Astrocyte of the hippocampus (primary cell): ENCODE measurements at regions not wholly inside any gene's neighbourhood (a gene's known extent, or its start where the extent isn't known, plus 50 kb on each side); places are given as distances from the start of the nearest gene placed in this dataset.

Source experiments
- DNase-seq: peaks from one replicate; pipeline ENCODE4 v3.0.0; 2011; ENCODE audit warnings: low read depth, low spot score

DNA sequence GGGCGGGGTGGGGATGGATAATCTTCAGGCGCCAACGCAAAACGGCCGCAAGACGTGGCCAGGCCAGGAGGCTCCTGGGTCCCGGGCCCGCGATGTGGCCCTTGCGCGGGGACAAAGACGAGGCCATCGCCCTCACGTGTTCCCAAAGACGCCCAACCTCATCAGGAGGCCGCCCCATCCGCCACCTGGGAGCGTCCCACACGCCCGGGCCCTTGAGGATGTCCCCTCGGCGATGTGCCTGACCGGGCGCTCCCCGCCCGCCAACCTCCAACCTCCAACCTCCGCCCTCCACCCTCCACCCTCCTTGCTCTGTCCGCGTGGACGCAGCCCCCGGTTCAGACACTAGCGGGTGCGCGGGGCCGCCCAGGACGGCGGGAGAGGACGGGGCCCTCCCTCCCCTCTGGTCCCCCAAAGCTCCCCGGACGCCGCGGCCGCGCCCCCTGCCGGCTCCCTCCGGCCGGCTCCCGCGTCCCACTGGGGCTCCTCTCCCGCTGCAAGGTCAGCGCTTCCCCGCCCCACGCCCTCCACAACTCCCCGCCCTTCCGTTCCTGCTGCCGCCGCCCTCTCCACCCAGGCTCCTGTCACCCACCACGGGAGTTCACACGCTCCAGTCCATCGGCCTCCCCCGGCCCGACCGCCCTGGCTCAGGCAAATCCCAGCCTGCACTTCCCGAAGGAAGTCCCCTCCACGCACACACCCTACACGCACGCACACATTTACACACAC is 250.8 kb upstream of the RPL38 start:
- peak; percentile 27 for DNase-seq

DNA sequence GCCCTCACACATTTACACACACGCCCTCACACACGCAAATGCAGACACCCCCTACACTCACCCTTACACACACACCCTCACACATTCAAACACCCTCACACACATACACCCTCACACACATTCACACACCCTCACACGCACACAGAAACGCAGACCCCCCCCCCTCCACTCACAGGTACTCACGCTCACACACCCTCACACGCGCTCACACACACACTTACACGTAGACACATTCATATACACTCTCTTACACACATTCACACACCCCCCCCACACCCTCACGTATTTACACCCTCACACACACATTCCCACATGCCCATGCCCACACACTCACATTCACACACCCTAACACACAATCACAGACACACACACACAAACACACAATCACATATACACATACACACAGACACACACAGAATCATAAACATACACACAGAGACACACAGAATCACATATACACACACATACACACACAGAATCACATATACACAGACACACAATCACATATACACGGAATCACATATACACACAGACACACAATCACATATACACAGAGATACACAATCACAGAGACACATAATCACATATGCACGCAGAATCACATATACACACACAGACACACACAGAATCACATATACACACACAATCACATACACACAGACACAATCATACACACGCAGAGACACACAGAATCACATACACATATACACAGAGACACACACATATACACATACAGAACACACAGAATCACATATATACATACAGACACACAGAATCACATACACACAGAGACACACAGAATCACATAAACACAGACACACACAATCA is 250.1 kb upstream of the RPL38 start:
- no peak for DNase-seq

DNA sequence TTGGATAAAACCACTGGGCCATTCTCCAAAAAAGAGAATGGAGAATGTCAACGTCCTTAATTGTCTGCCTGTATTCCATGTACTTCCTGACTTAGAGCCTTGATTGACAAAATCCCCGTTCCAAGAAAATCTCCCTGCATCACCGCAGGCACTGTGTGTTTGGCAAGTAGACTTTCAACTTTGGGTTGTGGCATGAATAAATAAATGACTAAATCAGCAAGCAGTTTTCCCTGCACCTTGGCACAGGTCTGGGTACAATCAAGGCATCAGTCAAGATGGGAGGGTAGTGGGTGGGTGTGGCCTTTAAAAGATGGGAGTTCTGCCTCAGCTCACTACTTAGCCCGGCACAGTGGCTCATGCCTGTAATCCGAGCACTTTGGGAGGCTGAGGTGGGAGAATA is 248.5 kb upstream of the RPL38 start:
- DNase-seq = no peak

DNA sequence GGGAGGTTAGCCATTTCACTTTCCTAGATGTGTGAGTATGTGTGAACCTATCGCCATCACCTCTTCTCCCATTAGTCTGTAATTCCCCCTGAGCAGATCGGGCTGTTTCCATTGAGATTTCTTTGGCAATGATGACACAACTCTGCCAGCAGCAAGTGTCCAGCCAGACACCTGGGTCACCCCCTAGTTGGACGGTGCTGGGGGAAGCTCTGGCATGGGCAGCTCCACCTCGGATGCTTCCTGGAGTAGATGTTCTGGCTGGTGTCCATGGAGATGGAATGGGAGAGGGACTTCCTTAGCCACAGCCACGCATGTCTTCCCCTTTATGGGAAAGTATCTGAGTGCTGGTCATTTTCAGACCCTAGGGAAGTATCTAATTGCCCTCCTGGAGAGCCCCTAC is 247.9 kb upstream of the RPL38 start:
- no peak for DNase-seq

DNA sequence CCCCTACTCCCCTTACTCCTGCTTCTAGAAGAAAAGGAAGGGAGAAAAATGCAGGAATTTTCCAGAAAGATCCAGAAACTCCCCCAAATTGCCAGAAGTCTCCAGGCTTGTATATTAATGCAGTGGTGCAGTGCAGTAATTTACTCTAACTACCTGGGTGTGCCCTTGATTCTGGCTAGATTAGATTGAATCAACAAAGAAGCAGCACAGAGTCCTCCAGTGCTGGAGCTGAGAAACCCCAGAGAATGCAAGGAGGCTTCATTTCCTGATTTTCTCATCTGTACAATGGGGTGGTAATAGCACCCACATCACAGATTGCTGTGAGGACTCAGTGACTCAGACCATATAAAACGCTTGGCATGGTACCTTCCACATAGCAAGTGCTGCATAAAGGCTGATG is 247.3 kb upstream of the RPL38 start:
- DNase-seq = no peak

DNA sequence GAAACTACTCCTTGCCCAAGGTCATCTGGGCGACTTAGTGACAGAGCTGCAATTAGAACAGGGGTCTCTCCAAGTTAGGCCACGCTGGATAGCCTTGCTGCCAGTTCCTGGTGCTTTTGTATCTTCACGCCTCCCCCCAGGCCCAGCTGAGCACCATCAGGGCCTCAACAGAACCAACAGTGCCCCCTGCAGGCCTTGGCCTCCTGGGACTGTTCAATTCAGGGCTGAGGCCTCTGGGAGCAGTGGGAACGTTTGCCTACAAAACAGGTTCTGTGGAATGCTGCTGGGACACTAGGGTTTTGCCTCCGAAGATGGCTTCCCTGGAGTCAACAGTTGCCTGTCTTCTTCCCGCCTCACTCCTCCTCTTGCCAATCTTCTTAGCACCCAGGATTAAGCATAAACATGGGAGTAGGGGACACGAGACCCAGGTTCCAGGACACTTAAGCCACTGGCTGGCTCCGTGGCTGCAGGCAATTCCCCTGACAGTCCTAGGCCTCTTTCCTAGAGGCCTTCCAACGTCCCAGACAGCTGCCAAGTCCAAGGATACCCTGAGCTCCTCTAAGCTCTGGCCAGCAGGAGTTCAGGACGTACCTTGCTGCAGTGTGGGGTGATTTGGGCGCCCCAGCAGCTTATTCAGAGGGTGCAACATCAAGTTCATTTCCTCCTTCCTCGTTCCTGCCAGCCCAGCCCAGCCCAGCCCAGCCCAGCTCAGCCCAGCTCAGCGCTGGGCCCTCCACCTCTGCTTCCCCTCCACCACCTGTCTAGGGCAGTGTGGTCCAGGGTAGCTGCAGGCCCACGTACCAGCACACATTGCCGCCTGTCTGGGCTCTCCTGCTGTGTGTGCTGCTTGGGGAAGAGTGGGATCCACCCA is 246.6 kb upstream of the RPL38 start:
- DNase-seq = peak; percentile 26

DNA sequence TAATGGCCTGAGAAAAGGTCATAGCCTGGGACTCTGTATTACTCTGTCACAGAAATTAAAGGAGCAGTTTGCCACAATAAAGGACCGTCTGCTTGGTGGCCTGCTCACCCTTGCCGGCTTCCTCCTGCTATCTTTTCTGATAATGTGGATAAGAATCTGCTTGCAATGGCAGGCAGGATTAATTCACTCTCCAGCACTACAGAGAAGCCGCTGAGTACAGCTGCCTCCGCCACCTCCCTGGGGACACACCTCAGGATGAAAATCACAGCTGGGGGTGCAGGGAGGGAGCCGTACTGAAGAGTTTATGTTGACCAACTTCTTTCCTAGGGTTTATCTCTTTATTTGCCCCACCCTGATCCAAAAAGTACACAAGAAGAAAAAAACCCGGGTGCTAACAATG is 245.9 kb upstream of the RPL38 start:
- DNase-seq = no peak

DNA sequence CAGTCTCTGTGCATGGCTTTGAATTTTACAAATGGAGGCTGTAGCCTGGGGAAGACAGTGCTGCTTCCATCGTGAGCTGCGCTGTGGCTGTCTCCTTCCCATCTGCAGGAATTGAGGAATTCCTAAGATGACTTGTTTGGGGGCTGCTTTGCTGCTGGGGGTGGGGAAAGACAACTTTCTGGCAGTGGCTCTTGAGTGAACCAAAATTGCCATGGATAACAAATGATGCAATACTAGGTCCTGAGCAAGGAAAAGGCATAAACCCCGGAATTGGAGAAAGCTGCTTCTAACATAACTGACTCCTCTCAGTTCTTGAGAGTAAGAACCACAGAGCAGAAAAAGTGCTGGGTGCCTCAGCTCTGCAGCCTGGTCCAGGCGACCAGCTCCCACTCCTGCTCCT is 245.0 kb upstream of the RPL38 start:
- no peak for DNase-seq

DNA sequence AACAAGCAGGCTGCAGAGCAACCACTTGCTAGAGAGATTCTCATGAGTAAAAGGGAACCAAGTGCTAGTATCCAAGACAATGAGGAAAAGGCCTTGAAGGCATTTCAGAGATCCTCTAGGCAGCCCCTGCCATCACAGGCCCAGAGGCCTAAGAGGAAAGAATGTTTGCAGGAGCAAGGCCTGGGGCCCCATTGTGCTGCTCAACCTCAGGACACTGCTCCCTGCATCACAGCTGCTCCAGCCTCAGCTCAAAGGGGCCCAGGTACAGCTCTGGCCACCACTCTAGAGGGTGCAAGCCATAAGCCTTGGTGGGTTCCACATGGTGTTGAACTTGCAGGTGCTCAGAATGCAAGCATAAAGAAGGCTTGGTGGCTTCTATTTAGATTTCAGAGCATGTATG is 243.0 kb upstream of the RPL38 start:
- no peak for DNase-seq

DNA sequence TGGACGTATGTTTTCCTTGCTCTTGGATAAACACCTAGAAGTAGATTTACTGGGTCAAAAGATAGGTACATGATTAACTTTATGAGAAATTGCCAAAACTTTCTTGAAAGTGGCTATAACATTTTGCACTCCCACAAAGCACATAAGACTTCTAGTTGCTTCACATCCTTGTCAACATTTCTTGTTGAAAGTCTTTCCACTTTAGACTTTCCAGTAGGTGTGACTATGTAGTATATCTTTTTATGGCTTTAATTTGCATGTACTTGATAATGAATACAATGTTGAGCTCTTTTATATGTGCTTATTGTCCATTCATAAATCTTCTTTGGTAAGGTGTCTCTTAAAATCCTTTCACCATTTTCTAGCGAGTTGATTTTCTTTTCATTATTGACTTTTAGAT is 241.2 kb upstream of the RPL38 start:
- DNase-seq = no peak

DNA sequence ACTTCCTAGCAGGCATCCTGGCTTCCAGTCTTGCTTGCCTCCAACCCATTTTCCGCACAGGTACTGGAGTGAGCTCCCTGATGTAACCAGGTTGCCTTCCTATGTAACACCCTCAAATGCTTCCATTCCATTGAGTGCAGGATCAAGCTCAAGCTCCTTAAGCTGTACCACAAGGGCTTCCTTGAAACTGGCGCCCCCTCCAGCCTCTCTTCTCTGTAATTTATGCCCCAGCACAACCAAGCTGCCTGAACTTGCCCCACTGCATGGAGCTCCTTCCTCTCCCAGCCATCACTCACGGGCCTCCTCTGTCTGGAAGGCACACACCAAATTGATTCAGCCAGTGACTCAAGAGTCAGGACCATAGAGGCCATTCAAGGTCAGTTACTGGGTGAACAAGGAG is 234.8 kb upstream of the RPL38 start:
- DNase-seq = no peak

DNA sequence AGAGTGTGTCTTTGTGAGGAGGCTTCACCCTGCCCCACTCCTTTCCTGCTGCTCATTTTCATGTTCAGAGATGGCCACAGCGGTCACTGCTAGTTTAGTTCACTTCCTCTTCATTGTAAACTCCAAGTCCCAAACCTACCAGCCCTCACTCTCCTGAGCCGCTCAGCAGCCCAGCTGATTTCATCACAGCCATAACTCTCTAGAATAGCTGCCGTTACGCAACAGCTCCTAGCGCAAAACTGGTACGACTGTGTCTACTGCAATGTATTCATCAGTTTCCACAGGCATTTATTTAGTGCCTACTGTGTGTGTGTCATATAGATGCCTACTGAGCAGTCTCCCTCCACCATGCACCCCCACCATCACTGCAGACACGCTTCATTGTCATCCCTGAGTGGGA is 233.5 kb upstream of the RPL38 start:
- no peak for DNase-seq

DNA sequence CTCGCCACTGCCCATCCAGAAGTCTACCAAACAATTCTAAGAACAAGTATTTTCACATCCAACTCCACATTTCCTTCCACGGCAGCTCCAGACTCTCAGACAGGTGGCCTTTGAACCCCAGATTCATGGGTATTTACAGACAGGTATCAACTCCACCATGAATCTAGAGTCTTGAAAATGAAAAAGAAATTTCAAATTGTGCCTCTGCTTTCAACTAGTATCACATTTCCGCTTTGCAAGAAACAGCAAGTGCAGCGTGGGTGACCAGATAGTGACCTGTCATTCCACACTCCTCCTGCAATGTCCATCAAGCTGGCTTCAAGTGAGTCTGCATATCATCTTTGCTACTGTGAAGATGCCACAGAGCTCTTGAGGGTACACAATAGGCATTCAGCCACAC is 232.4 kb upstream of the RPL38 start:
- DNase-seq = no peak

DNA sequence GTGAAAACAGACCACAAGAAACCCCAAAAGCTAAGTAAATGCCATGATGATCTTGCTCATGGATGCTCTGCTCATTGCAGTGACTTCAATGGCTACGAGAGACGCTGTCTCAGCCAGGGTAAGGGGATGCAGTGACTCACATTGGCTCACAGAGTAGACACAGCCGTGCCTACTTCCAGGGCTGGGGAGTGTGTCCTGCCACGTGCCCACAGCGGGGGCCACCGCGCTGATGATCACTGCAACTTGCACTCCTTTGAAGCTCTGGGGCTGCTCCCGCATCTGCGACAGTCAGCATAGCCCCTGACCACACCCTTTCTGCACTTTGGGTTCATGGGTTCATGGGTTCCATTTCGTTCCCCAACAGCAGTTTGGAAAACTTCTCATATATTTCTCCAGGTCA is 231.4 kb upstream of the RPL38 start:
- no peak for DNase-seq

DNA sequence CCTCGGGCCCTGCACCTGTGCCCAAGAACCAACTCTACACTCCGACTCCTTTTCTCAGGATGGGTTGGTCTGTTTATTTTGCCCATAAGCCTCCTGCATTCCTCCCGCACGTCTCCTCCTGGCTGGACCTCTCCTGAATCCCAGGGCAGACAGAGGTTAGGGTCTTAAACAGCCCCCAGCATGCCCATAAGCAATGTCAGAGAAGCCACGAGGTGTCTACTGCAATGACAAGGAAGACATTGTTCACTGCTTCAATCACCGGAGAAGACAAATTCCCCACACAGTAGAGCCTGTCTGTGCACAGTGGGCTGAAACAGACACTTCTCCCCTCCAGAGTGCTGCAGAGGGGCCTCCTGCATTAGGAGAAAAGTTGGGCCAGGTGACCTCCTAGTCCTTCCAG is 230.6 kb upstream of the RPL38 start:
- DNase-seq = no peak

DNA sequence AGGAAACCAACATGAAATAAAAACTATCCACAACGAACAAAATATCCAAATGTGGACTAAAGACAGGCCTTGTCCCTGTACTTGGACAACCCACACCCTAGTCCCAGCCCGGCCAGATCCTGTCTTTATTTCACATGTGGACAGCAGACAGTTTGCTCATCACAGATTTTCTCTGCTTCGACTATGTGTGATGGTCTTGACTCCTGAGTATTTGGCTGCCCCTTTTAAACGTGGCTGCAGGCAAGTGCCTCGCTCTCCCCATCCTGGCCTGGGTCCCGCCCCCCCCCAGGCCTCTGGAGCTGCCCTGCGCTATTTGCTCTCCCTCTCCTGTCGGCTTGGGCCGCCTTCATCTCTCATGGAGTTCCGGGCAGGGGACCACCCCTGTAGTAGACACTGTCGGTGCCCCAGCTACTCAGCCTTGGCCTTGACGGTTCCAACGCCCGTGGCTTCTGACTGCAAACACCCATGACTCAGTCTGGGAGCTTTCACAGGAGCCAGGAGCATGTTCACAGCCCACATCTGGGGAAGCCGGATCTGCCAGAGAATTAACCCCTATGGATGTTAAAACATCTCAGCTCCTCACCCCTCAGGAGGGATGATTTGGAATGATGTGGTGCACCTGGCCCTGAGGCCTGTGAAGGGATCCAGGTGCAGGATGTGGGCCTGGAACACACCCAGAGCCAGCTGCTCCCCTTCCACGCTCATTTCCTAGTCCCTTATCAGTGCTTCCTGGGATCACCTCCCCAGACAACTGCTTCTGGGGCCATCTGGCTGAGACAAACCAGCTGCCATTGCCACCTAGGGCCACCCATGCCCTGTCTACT is 229.7 kb upstream of the RPL38 start:
- no peak for DNase-seq

DNA sequence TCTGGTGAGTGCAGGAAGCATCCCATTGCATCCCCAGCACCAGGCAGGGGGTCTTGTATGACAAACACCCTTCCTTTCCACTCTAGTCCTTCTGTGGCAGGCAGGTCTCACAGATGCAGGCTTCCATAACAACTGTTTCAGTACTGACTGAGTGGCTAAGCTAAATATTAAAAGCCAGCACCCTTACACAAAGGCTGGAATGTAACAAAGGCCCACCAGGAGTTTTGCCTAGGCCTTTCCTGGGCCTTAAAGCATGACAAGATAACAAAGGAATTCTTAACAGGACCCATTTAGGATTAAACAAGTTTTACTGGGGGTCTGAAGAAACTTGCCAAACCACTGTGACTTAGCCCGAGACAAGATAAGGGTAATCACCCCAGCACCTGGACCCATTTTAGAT is 228.9 kb upstream of the RPL38 start:
- DNase-seq = no peak

DNA sequence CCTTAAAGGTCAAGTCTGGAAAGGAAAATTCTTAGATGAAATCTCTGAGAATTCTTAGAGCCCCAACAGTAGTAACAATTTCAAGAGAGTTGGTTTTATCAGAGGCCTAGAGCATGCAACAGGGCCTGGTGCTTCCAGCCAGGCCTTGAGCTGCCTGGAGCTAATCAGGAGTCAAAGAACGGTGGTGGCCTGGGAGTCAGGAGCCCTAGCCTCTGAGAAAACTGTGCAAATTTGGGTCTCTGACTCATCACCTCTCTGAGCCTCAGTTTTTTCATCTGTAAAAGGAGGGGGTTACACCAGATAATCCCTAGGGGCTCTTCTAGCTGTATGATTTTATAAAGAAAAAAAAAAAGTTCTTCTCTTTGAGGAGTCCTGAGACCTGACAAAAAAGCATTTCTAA is 227.3 kb upstream of the RPL38 start:
- no peak for DNase-seq

DNA sequence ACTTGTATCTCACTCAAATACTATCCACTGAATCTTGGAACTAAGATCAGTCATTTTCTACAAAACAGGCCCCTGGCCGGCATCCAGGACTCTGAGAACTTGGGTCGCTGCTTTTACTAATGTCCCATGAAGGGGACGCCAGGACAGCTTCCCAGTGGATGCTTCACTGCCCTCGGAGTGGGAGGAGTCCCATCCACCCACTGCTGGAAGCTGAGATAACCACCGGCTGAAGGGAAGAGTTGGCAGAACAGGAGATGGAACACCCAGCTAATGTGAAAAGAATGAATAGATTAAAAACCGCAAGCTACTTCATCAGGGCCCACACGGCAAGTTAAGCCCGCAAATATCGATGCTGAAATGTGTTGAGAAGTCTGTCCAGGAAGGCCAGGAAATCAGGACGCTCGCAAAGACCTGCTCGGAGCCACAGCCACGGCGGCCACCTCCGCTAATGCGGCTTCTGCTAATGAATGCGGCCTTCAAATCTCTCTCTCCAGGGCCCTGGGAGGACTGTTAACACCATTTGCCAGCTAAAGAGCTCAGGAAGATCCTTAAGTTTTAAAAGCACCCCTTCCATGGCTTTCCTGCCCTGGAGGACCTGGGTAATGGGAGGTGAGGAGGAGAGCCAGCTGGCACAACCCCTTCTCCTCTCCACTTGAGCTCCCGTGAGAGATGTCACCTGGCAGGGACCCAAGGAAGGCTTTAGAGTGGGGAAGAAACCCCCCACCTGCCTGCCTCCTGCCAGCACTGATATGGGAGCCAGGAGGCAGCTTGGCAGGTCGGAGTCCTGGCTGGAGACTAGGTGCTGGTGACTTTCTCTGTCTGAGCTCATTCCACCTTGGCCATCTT is 226.6 kb upstream of the RPL38 start:
- peak; percentile 10 for DNase-seq

DNA sequence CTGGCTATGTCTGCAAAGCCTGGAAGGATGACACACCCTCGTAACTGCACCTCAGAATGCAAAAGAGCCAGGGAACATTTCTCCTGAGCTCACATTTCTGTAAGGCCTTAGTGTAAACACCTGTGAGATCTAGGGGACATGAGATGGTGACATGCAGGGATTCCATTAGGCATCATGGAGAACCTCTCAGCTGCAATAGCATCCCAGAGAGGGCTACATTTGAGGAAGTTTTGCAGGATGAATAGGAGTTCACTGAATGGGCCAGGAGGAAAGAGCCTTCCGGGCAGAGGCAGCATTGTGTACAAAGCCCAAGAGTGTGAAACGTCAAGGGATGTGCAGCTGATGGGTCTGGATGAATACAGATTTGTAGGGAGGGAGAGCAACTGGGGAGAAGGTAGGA is 223.0 kb upstream of the RPL38 start:
- no peak for DNase-seq

DNA sequence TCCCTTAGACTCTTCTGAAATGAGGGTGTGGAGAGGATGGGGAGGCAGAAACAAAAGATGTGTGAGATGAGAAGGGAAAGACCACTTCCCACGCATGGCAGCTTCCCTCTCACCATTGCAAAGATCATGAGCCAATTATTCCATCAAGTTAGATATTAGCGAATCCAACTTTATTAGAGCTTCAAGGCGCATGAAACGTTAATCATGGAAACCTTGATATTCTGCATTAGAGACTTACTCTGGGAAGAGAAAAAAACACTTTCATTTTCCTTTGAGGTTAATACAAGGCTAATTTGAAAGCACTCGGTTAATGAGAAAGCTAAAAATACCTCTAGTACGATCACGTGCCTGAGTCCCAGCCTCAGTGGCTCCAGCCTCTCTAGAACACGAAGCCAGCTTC is 220.6 kb upstream of the RPL38 start:
- DNase-seq = no peak
